GM21717 (cell line): ENCODE measurements at regions not wholly inside any gene's neighbourhood (a gene's known extent, or its start where the extent isn't known, plus 50 kb on each side); places are given as distances from the start of the nearest gene placed in this dataset.

ENCODE experiments used
- ATAC-seq: cut with Tn5 transposase; IDR thresholded peaks from one replicate; pipeline ENCODE4 v1.9.1; 2021; ENCODE audit warnings: mild to moderate bottlenecking, moderate library complexity; ENCODE audit not compliant: unreplicated experiment

DNA sequence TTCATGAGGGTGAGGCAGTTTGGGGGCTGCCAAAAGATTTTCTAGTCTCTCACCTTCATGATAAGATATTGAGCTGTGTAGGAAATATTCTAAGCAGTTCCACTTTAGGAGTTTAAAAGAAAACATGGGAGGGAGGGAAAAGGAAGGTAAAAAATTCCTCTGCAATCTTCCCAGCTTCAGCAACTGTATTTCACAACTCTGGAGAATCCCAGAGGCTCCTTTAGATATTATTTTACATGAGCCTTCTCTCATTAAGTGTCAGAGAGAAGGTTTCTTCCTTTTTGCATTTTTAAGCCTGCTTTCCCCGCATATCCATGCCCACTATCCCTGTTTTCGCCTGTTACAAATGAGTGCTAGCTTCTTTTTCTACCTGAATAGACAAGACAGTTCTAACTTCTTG lies 289.4 kb downstream of the CHRM3 start:
- ATAC-seq: no peak

GRCh38 chr1:239676522-239677273 lies 290.3 kb downstream of the CHRM3 start:
- ATAC-seq: no peak

GRCh38 chr1:239677362-239677761 lies 291.0 kb downstream of the CHRM3 start:
- ATAC-seq: no peak

- ATAC-seq: no peak
These were observed 291.8 kb downstream of the CHRM3 start for GRCh38 chr1:239678181-239678580.

DNA sequence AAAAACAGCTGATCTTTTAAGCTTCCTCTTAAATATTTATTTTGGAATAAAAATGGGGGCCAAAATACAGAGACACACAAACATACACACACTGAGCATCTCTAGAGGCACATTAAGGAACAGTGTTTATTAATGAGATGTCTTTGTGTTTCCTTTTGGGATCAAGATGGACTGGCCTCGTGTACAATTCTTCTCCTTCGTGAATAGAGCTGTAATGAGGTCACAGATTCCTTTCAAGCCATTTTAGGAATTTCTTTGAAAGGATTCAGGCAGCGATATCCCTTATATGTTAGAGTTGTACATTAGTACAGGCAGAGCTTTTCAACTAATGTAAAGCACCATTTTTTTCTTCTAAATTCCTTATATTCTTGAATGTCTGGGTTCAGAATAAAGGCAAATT lies 295.7 kb downstream of the CHRM3 start:
- ATAC-seq: no peak

- ATAC-seq: no peak
These were observed 296.6 kb downstream of the CHRM3 start for GRCh38 chr1:239682960-239683359.

DNA sequence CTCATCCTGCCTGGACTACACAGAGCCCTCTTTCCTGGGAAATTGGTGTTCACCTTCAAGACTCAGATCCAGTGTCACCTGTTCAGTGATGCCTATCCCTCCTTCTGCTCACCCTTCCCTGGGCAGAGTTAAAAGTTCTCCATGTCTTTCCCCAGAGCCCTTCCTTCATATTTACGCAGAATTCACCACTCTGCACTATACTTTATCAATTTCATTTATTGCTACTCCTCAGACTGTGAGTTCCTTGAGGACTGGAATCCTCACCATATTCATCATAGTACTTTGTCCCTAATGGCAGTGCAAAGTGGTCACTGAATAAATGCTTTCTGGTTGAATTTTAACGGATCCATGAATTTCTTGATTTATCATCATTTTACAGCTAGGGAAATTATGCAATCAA lies 300.0 kb downstream of the CHRM3 start:
- ATAC-seq: no peak

GRCh38 chr1:239696317-239696716 lies 309.9 kb downstream of the CHRM3 start:
- no peak for ATAC-seq

- ATAC-seq: no peak
These were observed 314.3 kb downstream of the CHRM3 start for GRCh38 chr1:239700667-239701066.

- ATAC-seq: no peak
These were observed 316.7 kb downstream of the CHRM3 start for GRCh38 chr1:239703075-239703474.

- ATAC-seq: no peak
These were observed 320.0 kb downstream of the CHRM3 start for GRCh38 chr1:239706245-239706892.

GRCh38 chr1:239707615-239708014 lies 321.2 kb downstream of the CHRM3 start:
- ATAC-seq: no peak

DNA sequence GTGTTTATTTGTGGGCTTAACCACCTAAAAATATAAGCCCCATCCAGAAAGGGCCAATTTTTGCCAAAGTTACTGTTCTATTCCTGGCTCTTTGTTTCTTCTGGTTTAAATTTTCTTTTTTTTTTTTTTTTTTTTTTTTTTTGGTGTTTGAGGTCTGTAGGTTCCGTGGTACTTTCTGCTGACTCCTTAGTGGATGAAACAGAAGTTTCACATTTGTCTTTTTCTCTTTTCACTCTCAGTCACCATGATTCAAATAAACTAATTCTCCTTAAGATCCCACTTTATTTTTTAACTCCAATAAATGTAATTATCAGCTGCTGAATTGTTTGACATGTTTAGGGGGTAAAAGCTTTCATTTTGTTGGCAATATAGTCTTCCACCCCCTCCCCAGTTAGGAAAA lies 322.3 kb downstream of the CHRM3 start:
- no peak for ATAC-seq

- no peak for ATAC-seq
These were observed 325.4 kb downstream of the CHRM3 start for GRCh38 chr1:239711768-239712167.

DNA sequence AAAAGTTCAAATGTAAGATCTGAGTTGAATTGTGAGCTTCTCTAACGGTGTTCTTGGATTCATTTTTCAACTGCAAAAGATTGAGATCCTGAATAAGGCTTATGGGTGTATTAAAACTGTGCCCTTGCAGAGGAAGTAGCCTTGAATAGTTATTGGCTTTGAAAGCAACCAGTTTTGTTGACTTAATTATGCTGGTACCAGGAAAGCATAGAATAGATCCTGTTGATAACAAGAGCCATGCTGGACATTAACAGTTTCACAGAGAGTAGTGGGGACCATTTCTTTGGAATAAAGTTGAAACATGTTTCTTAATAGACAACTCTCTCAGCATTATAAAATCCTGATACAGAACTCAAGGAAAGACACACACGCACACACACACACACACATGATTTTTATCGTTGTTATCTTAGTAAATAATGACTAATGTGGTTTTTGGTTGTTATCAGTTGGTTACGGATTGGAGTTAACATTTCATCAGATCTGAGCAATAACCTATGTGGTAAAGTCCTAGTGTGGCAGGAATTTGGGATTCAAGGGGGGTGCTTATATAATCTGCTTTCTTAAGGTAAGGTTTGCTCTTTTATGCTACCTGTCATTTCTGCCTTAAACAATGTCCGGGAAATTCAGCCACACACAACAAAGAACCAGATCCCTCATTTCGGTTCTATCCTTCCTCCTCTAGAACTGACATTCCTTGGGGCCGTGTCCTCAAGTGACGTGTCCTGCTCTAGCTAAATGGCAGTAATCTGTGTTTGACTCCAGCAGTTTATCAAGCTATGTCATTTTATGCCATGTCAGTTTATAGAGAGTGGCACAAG lies 330.9 kb downstream of the CHRM3 start:
- no peak for ATAC-seq

GRCh38 chr1:239717918-239718184 lies 331.5 kb downstream of the CHRM3 start:
- no peak for ATAC-seq

DNA sequence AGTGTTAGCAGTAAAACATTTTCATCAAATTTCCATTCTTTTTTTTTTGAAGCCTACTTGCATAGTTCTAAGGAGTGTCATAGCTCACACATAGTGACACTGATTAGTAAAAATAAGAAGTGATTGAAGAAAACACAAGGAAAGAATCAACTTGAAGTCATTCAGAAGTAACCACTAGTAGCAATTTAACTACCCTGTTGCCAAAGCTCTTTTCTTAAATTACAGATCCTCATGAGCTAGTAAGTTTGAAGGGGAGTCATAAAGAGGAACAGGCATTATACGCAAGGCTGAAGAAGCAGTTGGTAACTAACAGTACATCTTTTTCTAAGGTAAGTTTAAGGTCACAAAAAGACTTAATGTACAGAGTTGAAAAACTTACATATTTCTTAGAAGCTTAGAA lies 332.2 kb downstream of the CHRM3 start:
- no peak for ATAC-seq

DNA sequence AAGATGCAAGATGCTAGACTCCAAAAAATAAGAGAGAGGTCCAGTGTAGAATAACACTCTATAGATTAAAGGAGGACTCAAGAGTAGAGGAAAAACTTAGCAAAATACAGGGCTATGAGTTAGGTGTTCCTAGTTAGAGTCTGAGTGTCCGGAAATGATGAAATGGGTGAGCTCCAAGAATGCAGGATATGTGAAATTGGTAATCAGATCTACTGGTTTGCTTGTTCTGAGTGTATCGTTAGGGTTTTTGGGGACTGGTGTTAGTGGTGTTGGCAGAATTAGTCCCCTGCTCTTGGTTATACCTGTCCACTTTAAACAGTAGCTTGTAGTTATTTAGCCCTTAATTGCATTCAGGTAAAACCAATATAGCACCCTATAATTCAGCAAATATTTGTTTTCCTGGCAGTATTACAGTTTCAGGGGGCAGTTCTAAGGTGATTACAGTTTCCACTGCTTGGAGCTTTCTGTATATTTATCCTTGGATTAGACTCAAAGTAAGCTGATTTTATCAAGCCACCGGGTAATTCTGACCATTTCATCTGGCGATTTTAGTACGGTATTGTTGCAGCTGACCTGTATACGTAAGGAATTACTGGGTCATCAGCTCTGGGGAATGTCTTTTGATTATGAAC lies 332.7 kb downstream of the CHRM3 start:
- no peak for ATAC-seq

GRCh38 chr1:239719642-239720258 lies 333.4 kb downstream of the CHRM3 start:
- ATAC-seq: no peak

- no peak for ATAC-seq
These were observed 335.7 kb downstream of the CHRM3 start for GRCh38 chr1:239722035-239722434.

GRCh38 chr1:239723776-239724367 lies 337.5 kb downstream of the CHRM3 start:
- ATAC-seq: no peak
